Fibroblast of pulmonary artery (primary cell): ENCODE measurements at regions not wholly inside any gene's neighbourhood (a gene's known extent, or its start where the extent isn't known, plus 50 kb on each side); places are given as distances from the start of the nearest gene placed in this dataset.
"Not testable (repeated sequence)": the region's sequence is repeated elsewhere in the genome, so short reads cannot be mapped to it uniquely, and the experiment has no call there.

Experiments used
- DNase-seq: peaks from one replicate; pipeline ENCODE4 v3.0.0-alpha.2; 2010; ENCODE audit warnings: low read depth
- H3K4me3 ChIP-seq: replicated peaks from 2 replicates; pipeline ENCODE4 v1.5.1; 2011; ENCODE audit warnings: low read depth, mild to moderate bottlenecking, control low read depth, low read length, moderate library complexity
- CTCF ChIP-seq: IDR thresholded peaks from 2 replicates; pipeline ENCODE4 v1.5.1; 2011; ENCODE audit warnings: mild to moderate bottlenecking, control low read depth, low read length, inconsistent platforms; ENCODE audit errors: missing control alignments

- TF ChIP-seq CTCF: no peak
- H3K4me3 ChIP-seq: no peak overlapping the region
- no peak for DNase-seq
Measured at GRCh38 chr18:51345848-51346391, 148.4 kb upstream of the MEX3C start.

DNA sequence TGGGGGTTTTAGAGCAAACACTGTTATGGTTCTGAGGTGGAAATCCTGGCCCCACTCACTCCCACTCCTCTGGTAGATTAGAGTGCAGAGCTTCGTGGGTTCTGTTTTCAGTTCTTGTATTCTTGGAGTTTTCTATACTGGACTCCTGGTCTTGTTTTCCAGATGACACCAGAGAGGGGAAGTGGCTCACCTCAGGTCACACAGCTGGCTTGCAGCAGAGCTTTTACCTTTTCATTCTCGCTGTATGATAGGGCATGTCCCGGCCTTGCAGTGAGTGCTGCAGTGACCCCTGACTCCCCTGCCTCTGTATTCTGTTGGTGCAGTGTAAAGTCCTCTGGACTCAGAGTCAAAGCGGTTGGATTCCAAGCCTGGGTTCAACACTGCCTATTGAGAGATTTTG, 148.9 kb upstream of the MEX3C start:
- no peak overlapping the region for H3K4me3 ChIP-seq
- no peak for DNase-seq
- no peak for TF ChIP-seq CTCF

GRCh38 chr18:51350081-51350480, 152.6 kb upstream of the MEX3C start:
- no peak overlapping the region for H3K4me3 ChIP-seq
- no peak for TF ChIP-seq CTCF
- no peak for DNase-seq

DNA sequence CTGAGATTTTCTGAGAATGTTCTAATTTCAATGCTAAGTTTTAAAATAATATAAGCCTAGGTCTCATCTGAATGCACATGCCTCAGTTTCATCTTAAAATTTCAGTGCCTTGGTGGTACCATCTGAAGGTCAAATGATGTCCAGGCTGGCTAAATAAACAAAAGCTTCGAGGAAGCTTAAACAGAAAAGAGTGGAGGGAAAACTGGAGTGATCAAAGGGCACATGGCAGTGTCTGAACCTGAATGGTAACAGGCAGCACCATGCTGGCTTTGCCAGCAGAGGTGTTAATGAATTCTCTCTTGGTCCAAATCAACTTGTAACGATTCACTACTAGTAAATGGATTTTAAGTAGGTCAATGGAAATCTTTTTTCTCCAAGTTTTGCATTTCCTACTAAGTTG, 158.4 kb upstream of the MEX3C start:
- DNase-seq: no peak
- no peak overlapping the region for H3K4me3 ChIP-seq
- no peak for TF ChIP-seq CTCF

GRCh38 chr18:51360301-51360700, 162.8 kb upstream of the MEX3C start:
- not testable (repeated sequence) for DNase-seq

DNA sequence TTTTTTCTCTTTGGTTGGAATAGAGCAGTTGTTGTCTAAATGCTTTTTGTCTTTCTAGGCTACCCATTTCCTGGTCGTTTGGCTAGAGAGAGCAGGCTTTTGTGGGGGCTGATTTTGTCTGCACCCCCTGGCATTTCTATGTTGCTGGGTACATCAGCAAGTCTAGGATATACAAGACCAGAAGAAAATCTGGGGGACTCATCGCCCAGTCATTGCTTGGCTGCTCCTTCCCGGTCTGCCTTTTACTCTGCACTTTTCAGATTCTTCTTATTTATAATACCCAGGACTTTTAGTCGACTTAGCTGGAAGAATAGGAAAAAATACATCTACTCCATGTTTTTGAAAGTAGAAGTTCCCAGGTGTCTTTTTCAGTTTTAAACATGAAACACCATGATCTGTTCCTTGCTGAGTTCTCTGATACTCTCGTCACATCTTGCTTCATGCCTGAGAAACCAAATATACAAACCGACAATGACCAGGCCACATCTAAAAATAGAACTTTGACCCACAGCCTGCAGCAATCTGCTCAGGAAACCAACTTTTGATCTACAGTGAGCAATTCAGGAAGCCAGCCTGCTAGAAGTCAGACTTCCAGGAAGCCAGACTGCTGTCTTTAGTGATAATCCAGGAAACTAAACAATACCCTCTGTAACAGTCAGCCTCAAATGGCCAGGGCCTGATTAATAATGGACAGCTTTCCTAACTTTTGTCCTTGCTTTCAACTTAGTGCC, 163.8 kb upstream of the MEX3C start:
- no peak for TF ChIP-seq CTCF
- no peak overlapping the region for H3K4me3 ChIP-seq
- peak; percentile 82 for DNase-seq

More at GRCh38 chr18:51360301-51360700, 162.8 kb upstream of the MEX3C start:
- not testable (repeated sequence) for H3K4me3 ChIP-seq

- TF ChIP-seq CTCF: no peak
- DNase-seq: no peak
- H3K4me3 ChIP-seq: no peak overlapping the region
Measured at GRCh38 chr18:51363384-51363783, 165.9 kb upstream of the MEX3C start.
